ENCODE measurements at regions not wholly inside any gene's neighbourhood (a gene's known extent, or its start where the extent isn't known, plus 50 kb on each side); places are given as distances from the start of the nearest gene placed in this dataset.

GRCh38 chr5:143561219-143561618 lies 157.7 kb upstream of the NR3C1 start:
- DNase-seq (ENCODE audit: low spot score): no peak

GRCh38 chr5:143560378-143560777 lies 156.9 kb upstream of the NR3C1 start:
- DNase-seq (ENCODE audit: low spot score): no peak

- no peak for DNase-seq (ENCODE audit: low spot score)
Observed at GRCh38 chr5:143559586-143560109, 156.2 kb upstream of the NR3C1 start.

DNA sequence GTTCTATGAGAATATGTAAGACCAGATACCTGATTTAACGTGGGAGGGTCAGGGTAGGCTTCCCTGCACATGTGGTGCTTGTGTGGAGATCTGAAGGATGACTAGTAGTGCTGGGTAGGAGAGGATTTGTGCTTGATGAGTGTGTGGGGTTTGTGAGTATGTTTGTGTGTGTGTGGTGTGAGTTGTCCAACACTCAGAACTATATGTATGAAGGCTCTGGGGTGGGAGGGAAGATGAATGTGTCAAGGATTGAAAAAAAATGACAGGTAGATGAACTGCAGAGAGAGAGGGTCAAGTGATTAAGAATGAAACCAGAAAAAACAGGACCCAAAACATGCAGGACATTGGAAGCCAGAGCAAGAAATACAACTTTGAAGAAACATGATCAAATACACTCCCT lies 154.6 kb upstream of the NR3C1 start:
- no peak for DNase-seq (ENCODE audit: low spot score)

DNA sequence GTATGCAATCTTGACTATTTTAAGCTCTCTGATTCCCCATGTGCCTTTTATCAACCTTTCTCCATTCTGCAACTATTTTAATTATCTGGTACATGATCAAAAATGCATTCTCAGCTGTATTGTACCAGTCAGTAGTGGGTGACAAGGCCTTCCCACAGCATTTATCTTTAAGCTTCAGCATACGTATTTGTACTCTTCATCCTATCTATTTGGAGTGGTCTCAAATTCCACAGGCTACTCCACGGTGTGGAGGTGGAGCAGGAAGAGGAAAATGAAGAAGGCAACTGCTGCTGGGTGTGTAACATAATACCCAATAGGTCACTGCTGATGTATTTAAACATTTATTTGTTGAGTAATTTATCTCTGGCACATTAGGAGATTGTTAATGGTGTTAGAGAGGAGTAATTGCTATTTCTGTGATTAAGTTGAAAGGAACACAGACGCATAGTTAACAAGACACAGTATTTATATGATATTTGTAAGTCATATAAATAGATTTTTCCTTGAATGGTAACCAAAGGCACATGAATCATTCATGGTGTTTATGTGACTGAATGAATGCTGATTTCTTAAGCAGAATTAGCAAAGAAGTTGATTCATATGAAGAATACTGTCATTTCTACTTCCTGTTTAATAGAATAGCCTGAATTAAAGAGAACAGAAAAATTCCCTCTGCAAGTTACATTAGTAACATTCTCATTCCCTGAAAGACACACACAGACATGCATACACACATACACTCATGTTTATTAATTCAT lies 153.8 kb upstream of the NR3C1 start:
- DNase-seq (ENCODE audit: low spot score): no peak

DNA sequence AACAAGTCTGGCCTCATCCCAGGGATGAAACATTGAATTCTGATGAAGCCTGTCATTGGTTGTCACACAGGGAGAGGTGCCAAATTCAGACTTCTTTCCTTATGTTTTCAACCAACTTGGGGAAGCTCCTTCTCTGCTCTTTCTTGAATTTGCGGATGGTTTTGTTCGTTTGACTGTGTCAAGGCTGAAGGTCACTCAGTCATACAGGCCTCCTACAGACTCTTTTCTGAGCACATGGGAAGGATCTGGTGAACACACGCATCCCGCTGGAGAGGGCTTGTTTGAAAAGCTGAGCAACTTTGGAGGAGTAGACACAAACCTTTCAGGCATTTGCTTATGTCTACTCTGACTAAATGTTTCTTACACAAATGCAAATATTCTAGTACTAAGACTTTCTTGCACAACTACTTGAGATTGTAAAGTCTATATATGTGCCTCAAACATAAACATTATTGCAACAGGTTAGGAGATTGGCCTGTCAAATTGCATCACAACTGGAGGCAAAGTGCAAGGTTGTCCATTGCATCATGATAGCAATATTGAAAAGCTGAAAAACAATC lies 151.5 kb upstream of the NR3C1 start:
- DNase-seq (ENCODE audit: low spot score): no peak

- DNase-seq (ENCODE audit: low spot score): no peak
Observed at GRCh38 chr5:143554187-143554717, 150.8 kb upstream of the NR3C1 start.

DNA sequence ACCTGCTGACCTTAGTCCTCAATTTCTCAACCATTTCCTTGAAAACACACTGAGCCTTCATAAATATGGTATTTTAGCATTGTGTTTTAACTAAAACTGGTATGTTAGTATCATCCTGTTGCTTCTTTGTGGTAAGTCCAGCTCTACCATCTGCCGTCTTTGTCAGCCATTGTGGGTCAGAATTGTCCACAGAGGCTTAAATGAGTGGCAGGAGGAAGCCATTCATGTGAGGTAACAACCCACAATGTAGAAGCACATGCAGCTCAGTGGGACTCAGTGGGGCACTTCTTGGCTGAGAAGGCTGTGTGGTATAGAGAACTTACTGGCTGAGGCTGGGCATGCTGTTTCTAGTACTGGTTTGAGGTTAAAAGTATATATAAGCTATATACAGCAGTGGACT lies 149.2 kb upstream of the NR3C1 start:
- no peak for DNase-seq (ENCODE audit: low spot score)

GRCh38 chr5:143551820-143552251 lies 148.3 kb upstream of the NR3C1 start:
- no peak for DNase-seq (ENCODE audit: low spot score)

DNA sequence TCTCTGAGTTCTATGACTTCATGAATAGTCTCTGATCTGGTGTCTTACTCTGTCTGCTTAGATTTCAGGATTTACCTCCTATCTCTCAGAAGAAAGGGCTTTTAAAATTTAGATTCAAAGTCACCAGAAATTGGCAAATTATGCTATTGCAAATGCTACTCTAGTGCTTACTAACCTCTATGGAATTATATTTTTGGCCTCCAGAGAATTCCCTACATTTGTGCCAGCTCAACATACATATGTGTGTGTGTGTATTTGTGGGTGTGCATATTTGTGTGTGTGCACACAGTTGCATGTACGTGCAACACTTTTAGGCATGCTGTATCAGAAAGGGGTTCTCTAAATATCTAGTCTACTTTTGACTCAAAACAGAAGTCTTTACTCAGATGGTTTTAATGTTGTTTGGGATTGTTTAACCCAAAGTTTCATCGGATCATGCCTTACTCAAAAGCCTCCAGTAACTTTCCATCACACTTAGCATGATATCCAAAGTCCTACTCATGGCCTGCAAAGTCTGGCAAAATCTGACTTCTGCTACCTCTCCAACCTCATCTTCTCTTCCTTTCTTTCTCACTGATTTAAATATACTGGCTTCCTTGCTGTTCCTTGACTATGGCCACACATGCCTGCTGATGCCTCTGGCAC lies 147.6 kb upstream of the NR3C1 start:
- no peak for DNase-seq (ENCODE audit: low spot score)

GRCh38 chr5:143547342-143547741 lies 143.9 kb upstream of the NR3C1 start:
- no peak for DNase-seq (ENCODE audit: low spot score)

GRCh38 chr5:143546394-143546793 lies 142.9 kb upstream of the NR3C1 start:
- no peak for DNase-seq (ENCODE audit: low spot score)

DNA sequence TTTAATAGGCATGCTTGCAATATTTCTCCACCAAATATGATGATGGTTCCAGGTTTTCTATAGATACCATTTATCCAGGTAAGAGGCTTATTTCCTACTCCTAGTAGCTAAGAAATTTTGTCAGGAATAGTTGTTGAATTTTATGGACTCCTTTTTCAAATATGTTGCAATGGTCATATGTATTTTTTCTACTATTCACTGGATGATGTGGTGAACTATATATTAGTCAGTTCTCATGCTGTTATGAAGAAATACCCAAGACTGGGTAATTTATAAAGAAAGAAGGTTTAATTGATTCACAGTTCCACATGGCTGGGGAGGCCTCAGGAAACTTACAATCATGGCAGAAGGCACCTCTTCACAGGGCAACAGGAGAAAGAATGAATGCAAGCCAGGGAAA lies 141.1 kb upstream of the NR3C1 start:
- DNase-seq (ENCODE audit: low spot score): no peak

GRCh38 chr5:143543358-143544255 lies 140.1 kb upstream of the NR3C1 start:
- no peak for DNase-seq (ENCODE audit: low spot score)

- DNase-seq (ENCODE audit: low spot score): no peak
Observed at GRCh38 chr5:143542798-143543144, 139.3 kb upstream of the NR3C1 start.

GRCh38 chr5:143541943-143542797 lies 138.7 kb upstream of the NR3C1 start:
- no peak for DNase-seq (ENCODE audit: low spot score)

- DNase-seq (ENCODE audit: low spot score): no peak
Observed at GRCh38 chr5:143539742-143540141, 136.3 kb upstream of the NR3C1 start.

- DNase-seq (ENCODE audit: low spot score): no peak
Observed at GRCh38 chr5:143537056-143537455, 133.6 kb upstream of the NR3C1 start.

GRCh38 chr5:143536364-143536763 lies 132.9 kb upstream of the NR3C1 start:
- DNase-seq (ENCODE audit: low spot score): no peak

DNA sequence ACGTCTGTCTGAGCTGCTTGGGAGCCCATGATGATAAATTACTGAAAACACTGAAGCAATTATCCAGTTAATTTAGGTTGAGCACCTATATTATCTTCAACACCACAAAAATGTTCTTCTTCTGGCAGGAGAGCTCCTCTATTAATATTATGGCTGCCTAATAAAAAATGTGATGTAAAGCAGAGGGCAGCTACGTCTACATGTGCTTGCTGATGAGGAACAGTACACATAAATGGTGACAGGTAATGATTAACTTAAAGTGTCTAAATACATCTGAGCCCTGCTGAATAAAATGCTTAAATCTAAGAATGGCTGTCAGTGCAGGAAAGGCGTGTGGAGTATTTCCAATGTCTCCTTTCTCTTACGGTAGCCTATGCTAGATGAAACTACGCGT lies 131.3 kb upstream of the NR3C1 start:
- DNase-seq (ENCODE audit: low spot score): no peak
